ENCODE measurements at regions not wholly inside any gene's neighbourhood (a gene's known extent, or its start where the extent isn't known, plus 50 kb on each side); places are given as distances from the start of the nearest gene placed in this dataset.

DNA sequence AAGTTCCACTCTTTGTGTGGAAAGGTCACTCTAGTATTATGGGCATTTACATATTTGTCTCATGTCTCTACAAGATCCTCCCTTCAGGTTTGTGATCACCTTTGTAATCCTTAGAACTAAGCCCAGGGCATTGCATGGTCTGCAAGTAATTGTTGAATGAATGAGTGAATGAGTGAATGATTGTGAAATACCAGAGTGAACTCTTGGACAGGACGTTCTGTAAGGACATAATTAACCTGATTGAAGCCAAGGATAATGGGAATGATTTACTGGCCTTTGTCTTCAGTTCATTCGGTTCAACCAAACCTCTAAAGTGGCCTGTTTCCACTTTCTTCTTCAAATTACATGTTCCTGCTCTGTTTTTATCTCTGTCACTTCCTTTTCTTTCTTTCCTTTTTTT, 83.0 kb upstream of the TSPAN2 start:
- TF ChIP-seq, protein P1, sequence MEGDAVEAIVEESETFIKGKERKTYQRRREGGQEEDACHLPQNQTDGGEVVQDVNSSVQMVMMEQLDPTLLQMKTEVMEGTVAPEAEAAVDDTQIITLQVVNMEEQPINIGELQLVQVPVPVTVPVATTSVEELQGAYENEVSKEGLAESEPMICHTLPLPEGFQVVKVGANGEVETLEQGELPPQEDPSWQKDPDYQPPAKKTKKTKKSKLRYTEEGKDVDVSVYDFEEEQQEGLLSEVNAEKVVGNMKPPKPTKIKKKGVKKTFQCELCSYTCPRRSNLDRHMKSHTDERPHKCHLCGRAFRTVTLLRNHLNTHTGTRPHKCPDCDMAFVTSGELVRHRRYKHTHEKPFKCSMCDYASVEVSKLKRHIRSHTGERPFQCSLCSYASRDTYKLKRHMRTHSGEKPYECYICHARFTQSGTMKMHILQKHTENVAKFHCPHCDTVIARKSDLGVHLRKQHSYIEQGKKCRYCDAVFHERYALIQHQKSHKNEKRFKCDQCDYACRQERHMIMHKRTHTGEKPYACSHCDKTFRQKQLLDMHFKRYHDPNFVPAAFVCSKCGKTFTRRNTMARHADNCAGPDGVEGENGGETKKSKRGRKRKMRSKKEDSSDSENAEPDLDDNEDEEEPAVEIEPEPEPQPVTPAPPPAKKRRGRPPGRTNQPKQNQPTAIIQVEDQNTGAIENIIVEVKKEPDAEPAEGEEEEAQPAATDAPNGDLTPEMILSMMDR (conservative IDR thresholded peaks at IDR 0.05; ENCODE audit: low read depth, low read length) = no peak
- no peak for TF ChIP-seq EZH2 (IDR thresholded peaks at IDR 0.05; ENCODE audit: borderline replicate concordance, low read depth, low read length, poor library complexity, severe bottlenecking)
